Suprapubic skin (tissue), 4 donors: ENCODE measurements at regions not wholly inside any gene's neighbourhood (a gene's known extent, or its start where the extent isn't known, plus 50 kb on each side); places are given as distances from the start of the nearest gene placed in this dataset.

Source experiments
- DNase-seq, 2 donors: peaks; one replicate each; pipeline ENCODE4 v3.0.0-alpha.2; 2019; ENCODE audit warnings: low spot score in 2 of 2
- H3K27ac ChIP-seq: fragments of 200-600 bp; sonication (generic); one replicate; pipeline ENCODE4 v1.5.1; 2019
- H3K27me3 ChIP-seq: fragments of 200-600 bp; sonication (generic); one replicate; pipeline ENCODE4 v1.5.1; 2019
- H3K36me3 ChIP-seq: fragments of 200-600 bp; sonication (generic); one replicate; pipeline ENCODE4 v1.5.1; 2019
- H3K4me1 ChIP-seq: fragments of 200-600 bp; sonication (generic); one replicate; pipeline ENCODE4 v1.5.1; 2019
- H3K4me3 ChIP-seq: fragments of 200-600 bp; sonication (generic); one replicate; pipeline ENCODE4 v1.5.1; 2019; ENCODE audit warnings: mild to moderate bottlenecking
- H3K9me3 ChIP-seq: fragments of 200-600 bp; sonication (generic); one replicate; pipeline ENCODE4 v1.5.1; 2019
- EP300 ChIP-seq: sonication (generic); formaldehyde crosslinking; IDR thresholded peaks from one replicate; pipeline ENCODE4 v1.6.1; 2017; ENCODE audit warnings: antibody characterized with exemption
- POLR2A ChIP-seq, 2 donors: fragments of 450-650 bp; IDR thresholded peaks; one replicate each; pipeline ENCODE4 v1.6.1; 2017; ENCODE audit warnings: antibody characterized with exemption in 2 of 2, mild to moderate bottlenecking in 2 of 2, moderate library complexity in 2 of 2
- POLR2AphosphoS5 ChIP-seq, 3 donors: sonication (generic); formaldehyde crosslinking; IDR thresholded peaks; one replicate each; pipeline ENCODE4 v1.6.1; 2017; ENCODE audit warnings: antibody characterized with exemption in 3 of 3
- WGBS: methylation state at CpG from one replicate; pipeline ENCODE4 v1.1.5; 2018; 5-methylcytosine and 5-hydroxymethylcytosine counted together
- TF ChIP-seq, protein P1 (sequence below), 2 donors: fragments of 200-600 bp in 1 of 2; fragments of 450-650 bp in 1 of 2; sonication (generic) in 1 of 2; IDR thresholded peaks; one replicate each; pipeline ENCODE4 v1.5.1; 2016 to 2019; ENCODE audit warnings: antibody characterized with exemption in 2 of 2, mild to moderate bottlenecking in 1 of 2, moderate library complexity in 1 of 2

DNA sequence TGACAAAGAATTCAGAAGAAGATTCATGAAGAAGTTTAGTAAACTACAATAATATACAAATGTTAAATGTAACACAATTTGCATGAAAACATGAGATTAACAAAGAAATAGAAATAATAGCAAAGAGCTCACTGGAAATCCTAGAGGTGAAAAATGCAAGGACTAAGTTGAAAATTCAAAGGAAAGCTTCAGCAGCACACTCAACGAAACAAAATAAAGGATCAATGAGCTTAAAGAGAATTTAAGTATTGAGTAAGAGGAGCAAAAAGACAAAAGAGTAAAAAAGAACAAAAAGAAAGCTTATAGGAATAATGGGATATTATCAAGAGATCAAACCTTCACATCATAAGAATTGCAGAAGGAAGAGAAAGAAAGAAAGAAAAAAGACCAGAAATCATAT, 583.8 kb upstream of the NECTIN3 start:
- 81% methylated on average over 1 of the region's 1 CpG for WGBS
- no peak overlapping the region for H3K4me3 ChIP-seq
- TF ChIP-seq POLR2A (IDR thresholded peaks at IDR 0.05) (no peak), POLR2AphosphoS5 (IDR thresholded peaks at IDR 0.05) (no peak), EP300 (no peak)
- TF ChIP-seq, protein P1, sequence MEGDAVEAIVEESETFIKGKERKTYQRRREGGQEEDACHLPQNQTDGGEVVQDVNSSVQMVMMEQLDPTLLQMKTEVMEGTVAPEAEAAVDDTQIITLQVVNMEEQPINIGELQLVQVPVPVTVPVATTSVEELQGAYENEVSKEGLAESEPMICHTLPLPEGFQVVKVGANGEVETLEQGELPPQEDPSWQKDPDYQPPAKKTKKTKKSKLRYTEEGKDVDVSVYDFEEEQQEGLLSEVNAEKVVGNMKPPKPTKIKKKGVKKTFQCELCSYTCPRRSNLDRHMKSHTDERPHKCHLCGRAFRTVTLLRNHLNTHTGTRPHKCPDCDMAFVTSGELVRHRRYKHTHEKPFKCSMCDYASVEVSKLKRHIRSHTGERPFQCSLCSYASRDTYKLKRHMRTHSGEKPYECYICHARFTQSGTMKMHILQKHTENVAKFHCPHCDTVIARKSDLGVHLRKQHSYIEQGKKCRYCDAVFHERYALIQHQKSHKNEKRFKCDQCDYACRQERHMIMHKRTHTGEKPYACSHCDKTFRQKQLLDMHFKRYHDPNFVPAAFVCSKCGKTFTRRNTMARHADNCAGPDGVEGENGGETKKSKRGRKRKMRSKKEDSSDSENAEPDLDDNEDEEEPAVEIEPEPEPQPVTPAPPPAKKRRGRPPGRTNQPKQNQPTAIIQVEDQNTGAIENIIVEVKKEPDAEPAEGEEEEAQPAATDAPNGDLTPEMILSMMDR (IDR thresholded peaks at IDR 0.05): no peak
- no peaks in the 10 kb centered on the region for H3K4me1 ChIP-seq
- H3K27ac ChIP-seq: no peak overlapping the region
- no peaks in the 10 kb centered on the region for H3K27me3 ChIP-seq
- H3K9me3 ChIP-seq: peaks cover 9% of the 10 kb centered on the region
- no peaks in the 10 kb centered on the region for H3K36me3 ChIP-seq
- DNase-seq: no peak

DNA sequence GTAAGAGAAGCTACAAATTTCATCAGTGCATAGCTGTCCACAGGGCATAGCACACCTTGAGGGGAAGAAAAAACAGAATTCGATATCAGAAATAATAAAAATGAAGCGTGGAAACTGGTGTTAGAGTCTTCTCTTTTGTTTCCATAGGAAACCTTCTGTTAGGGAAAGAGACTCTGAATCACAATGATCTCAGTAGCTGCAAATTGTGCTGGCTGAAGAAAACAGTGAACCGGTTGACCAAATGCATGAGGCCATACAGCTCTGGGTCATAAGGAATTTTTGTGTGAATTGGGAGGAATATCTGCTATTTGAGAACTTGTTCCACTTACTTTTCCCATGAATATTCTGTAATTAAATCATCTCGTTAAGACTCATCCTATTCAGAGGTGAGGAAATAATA, 580.2 kb upstream of the NECTIN3 start:
- no peak overlapping the region for H3K27ac ChIP-seq
- H3K4me3 ChIP-seq: no peak overlapping the region
- 85% methylated on average over 4 of the region's 4 CpGs for WGBS
- peaks cover 4% of the 10 kb centered on the region for H3K9me3 ChIP-seq
- no peak for DNase-seq
- no peaks in the 10 kb centered on the region for H3K27me3 ChIP-seq
- no peaks in the 10 kb centered on the region for H3K4me1 ChIP-seq
- H3K36me3 ChIP-seq: no peaks in the 10 kb centered on the region
- TF ChIP-seq, protein P1 (IDR thresholded peaks at IDR 0.05): no peak
- TF ChIP-seq POLR2AphosphoS5 (IDR thresholded peaks at IDR 0.05) (no peak), POLR2A (IDR thresholded peaks at IDR 0.05) (no peak), EP300 (no peak)

DNA sequence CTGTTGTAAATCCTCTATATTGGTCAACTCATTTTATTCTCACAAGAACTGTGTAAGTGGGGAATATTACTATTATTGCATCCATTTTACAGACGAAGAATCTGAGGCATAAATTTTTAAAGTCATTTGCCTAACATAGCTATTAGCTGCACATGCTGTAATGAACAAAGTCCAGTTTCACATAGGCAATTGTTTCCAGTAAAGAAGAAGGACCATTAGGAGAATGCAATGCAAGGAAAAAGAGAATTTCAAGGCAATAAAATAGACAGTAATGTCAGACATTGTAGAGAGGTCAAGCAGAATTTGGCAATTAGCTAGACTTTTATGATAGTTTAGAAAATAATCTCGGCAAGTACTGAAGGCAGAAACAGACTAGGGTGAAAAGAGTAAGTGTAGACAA, 578.7 kb upstream of the NECTIN3 start:
- Histone ChIP-seq H3K36me3 (no peaks in the 10 kb centered on the region), H3K4me3 (no peak overlapping the region), H3K27ac (no peak overlapping the region), H3K4me1 (no peaks in the 10 kb centered on the region), H3K9me3 (no peaks in the 10 kb centered on the region), H3K27me3 (no peaks in the 10 kb centered on the region)
- WGBS: 65% methylated on average over 2 of the region's 2 CpGs
- TF ChIP-seq POLR2A (IDR thresholded peaks at IDR 0.05) (no peak), POLR2AphosphoS5 (IDR thresholded peaks at IDR 0.05) (no peak), EP300 (no peak)
- no peak for DNase-seq

DNA sequence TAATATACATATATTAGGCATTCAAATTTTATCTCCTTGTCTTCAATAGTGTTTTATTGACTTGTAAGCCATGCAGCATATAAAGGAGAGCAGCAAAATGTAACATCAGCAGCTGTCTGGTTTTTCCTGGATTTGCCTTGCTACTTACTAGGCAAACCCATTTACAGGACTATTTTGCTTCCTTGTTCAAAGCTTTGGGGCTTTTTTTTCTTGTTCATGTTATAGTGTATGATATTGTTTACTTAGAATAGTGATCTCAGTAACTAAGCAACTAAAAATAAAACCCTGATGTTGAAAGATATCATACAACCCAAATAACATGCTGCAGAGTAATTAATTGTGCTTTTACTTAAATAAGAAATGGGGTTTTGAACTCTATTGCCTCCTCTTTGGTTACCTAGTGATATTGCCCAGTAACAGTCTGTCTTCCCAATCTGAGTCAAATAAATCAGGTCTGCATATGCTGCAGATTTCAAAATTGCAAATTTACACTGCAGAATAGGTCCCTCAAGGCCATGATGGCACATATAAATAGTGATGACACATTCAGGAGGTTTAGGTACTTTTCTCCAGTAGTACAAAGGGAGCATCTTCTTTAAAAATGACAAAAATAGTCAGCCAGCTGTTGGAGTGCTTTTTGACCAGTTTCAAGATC, 578.1 kb upstream of the NECTIN3 start:
- DNase-seq: no peak
- H3K27ac ChIP-seq: no peak overlapping the region
- no peaks in the 10 kb centered on the region for H3K9me3 ChIP-seq
- no peaks in the 10 kb centered on the region for H3K36me3 ChIP-seq
- no peaks in the 10 kb centered on the region for H3K4me1 ChIP-seq
- TF ChIP-seq, protein P1 (IDR thresholded peaks at IDR 0.05): no peak
- no peak for TF ChIP-seq POLR2A (IDR thresholded peaks at IDR 0.05)
- TF ChIP-seq EP300: no peak
- TF ChIP-seq POLR2AphosphoS5 (IDR thresholded peaks at IDR 0.05): no peak
- H3K27me3 ChIP-seq: no peaks in the 10 kb centered on the region
- H3K4me3 ChIP-seq: no peak overlapping the region

DNA sequence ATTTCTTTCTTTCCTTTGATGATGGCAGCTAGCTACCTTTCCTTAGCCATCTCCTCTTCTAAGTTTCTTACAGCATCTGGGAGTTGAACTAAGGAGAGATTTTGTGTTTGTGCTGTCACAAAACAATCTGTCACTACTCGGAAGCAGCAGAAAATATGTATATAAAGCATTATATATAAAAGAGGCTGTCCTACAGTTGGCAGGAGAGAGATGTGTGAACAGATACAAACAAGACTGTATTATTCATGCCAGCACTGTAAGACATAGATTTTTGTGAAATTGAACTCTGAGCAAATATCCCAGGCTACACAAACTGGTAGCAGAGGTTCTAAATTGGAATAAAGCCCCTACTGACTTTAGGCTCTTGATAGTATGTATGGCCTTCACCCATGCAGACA, 577.5 kb upstream of the NECTIN3 start:
- H3K4me3 ChIP-seq: no peak overlapping the region
- no peak for DNase-seq
- H3K9me3 ChIP-seq: no peaks in the 10 kb centered on the region
- 42% methylated on average over 1 of the region's 1 CpG for WGBS
- TF ChIP-seq EP300 (no peak), POLR2AphosphoS5 (IDR thresholded peaks at IDR 0.05) (no peak), POLR2A (IDR thresholded peaks at IDR 0.05) (no peak)
- TF ChIP-seq, protein P1 (IDR thresholded peaks at IDR 0.05): no peak
- H3K27ac ChIP-seq: no peak overlapping the region
- no peaks in the 10 kb centered on the region for H3K36me3 ChIP-seq
- H3K4me1 ChIP-seq: no peaks in the 10 kb centered on the region
- no peaks in the 10 kb centered on the region for H3K27me3 ChIP-seq

DNA sequence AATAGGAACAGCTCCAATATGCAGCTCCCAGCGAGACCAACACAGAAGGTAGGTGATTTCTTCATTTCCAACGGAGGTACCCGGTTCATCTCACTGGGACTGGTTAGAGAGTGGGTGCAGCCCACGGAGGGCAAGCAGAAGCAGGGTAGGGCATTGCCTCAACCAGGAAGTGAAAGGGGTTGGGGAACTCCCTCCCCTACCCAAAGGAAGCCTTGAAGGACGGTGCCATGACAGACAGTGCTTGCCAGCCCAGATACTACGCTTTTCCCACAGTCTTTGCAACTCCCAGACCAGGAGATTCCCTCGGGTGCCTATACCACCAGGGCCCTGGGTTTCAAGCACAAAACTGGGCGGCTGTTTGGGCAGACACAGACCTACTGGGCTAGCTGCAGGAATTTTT, 576.9 kb upstream of the NECTIN3 start:
- Histone ChIP-seq H3K4me3 (no peak overlapping the region), H3K9me3 (no peaks in the 10 kb centered on the region), H3K27ac (no peak overlapping the region), H3K27me3 (no peaks in the 10 kb centered on the region), H3K36me3 (no peaks in the 10 kb centered on the region), H3K4me1 (no peaks in the 10 kb centered on the region)
- no peak for DNase-seq
- TF ChIP-seq, protein P1 (IDR thresholded peaks at IDR 0.05): no peak
- TF ChIP-seq POLR2A (IDR thresholded peaks at IDR 0.05) (no peak), EP300 (no peak), POLR2AphosphoS5 (IDR thresholded peaks at IDR 0.05) (no peak)
- 81% methylated on average over 8 of the region's 8 CpGs for WGBS
